GM23338 (cell line): ENCODE measurements at regions not wholly inside any gene's neighbourhood (a gene's known extent, or its start where the extent isn't known, plus 50 kb on each side); places are given as distances from the start of the nearest gene placed in this dataset.
"Not testable (repeated sequence)": the region's sequence is repeated elsewhere in the genome, so short reads cannot be mapped to it uniquely, and the experiment has no call there.

Experiments used
- CREB1 ChIP-seq: fragments of 250-450 bp; sonication (Bioruptor Pico); IDR thresholded peaks from 2 replicates; pipeline ENCODE4 v1.5.0; 2020; ENCODE audit warnings: low read depth, mild to moderate bottlenecking, moderate library complexity
- EZH2 ChIP-seq: fragments of 200-600 bp; sonication (generic); IDR thresholded peaks from one replicate; pipeline ENCODE4 v1.8.0; 2017; ENCODE audit warnings: antibody characterized with exemption, mild to moderate bottlenecking, low read depth; ENCODE audit not compliant: unreplicated experiment
- EZH2phosphoT487 ChIP-seq: fragments of 200-600 bp; sonication (generic); IDR thresholded peaks from one replicate; pipeline ENCODE4 v1.8.1; 2018; ENCODE audit warnings: antibody characterized with exemption; ENCODE audit not compliant: unreplicated experiment
- JUNB ChIP-seq: IDR thresholded peaks from one replicate; pipeline ENCODE4 v1.6.1; 2016; ENCODE audit warnings: antibody characterized with exemption; ENCODE audit not compliant: unreplicated experiment
- NANOG ChIP-seq: IDR thresholded peaks from 2 replicates; pipeline ENCODE4 v1.6.1; 2016; ENCODE audit warnings: antibody characterized with exemption, borderline replicate concordance
- POLR2AphosphoS5 ChIP-seq: IDR thresholded peaks from 2 replicates; pipeline ENCODE4 v1.6.1; 2016; ENCODE audit warnings: antibody characterized with exemption, low read depth
- ZNF331 ChIP-seq: fragments of 250-450 bp; sonication (Bioruptor Pico); IDR thresholded peaks from 2 replicates; pipeline ENCODE4 v1.5.0; 2020; ENCODE audit warnings: low read depth, mild to moderate bottlenecking, moderate library complexity
- TF ChIP-seq, protein P1 (sequence below), 2 experiments: fragments of 200-600 bp in 1 of 2; sonication (generic) in 1 of 2; conservative IDR thresholded peaks; 2 replicates each; pipeline versions ENCODE4 v1.5.1 to v1.6.1; 2016 to 2017; ENCODE audit warnings: antibody characterized with exemption in 2 of 2, low read depth in 2 of 2, mild to moderate bottlenecking in 2 of 2, moderate library complexity in 1 of 2
- TF ChIP-seq, protein P2 (sequence below): IDR thresholded peaks from one replicate; pipeline ENCODE4 v1.6.1; 2018; ENCODE audit warnings: antibody characterized with exemption; ENCODE audit not compliant: unreplicated experiment

DNA sequence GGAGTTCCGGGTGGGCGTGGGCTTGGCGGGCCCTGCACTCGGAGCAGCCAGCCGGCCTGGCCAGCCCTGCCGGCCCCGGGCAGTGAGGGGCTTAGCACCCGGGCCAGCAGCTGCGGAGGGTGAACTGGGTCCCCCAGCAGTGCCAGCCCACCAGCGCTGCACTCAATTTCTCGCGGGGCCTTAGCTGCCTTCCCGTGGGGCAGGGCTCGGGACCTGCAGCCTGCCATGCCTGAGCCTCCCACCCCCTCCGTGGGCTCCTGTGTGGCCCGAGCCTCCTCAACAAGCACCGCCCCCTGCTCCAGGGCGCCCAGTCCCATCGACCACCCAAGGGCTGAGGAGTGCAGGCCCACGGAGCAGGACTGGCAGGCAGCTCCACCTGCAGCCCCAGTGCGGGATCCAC, 362.5 kb downstream of the TMEM167A start:
- TF ChIP-seq, protein P1, sequence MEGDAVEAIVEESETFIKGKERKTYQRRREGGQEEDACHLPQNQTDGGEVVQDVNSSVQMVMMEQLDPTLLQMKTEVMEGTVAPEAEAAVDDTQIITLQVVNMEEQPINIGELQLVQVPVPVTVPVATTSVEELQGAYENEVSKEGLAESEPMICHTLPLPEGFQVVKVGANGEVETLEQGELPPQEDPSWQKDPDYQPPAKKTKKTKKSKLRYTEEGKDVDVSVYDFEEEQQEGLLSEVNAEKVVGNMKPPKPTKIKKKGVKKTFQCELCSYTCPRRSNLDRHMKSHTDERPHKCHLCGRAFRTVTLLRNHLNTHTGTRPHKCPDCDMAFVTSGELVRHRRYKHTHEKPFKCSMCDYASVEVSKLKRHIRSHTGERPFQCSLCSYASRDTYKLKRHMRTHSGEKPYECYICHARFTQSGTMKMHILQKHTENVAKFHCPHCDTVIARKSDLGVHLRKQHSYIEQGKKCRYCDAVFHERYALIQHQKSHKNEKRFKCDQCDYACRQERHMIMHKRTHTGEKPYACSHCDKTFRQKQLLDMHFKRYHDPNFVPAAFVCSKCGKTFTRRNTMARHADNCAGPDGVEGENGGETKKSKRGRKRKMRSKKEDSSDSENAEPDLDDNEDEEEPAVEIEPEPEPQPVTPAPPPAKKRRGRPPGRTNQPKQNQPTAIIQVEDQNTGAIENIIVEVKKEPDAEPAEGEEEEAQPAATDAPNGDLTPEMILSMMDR (conservative IDR thresholded peaks at IDR 0.05; ENCODE audit: low read depth in 2 of 2), result not testable (repeated sequence)
- TF ChIP-seq EZH2phosphoT487; CREB1; EZH2; POLR2AphosphoS5; ZNF331 (CRISPR knock-in tag); NANOG; JUNB: not testable (repeated sequence)
- TF ChIP-seq, protein P2, sequence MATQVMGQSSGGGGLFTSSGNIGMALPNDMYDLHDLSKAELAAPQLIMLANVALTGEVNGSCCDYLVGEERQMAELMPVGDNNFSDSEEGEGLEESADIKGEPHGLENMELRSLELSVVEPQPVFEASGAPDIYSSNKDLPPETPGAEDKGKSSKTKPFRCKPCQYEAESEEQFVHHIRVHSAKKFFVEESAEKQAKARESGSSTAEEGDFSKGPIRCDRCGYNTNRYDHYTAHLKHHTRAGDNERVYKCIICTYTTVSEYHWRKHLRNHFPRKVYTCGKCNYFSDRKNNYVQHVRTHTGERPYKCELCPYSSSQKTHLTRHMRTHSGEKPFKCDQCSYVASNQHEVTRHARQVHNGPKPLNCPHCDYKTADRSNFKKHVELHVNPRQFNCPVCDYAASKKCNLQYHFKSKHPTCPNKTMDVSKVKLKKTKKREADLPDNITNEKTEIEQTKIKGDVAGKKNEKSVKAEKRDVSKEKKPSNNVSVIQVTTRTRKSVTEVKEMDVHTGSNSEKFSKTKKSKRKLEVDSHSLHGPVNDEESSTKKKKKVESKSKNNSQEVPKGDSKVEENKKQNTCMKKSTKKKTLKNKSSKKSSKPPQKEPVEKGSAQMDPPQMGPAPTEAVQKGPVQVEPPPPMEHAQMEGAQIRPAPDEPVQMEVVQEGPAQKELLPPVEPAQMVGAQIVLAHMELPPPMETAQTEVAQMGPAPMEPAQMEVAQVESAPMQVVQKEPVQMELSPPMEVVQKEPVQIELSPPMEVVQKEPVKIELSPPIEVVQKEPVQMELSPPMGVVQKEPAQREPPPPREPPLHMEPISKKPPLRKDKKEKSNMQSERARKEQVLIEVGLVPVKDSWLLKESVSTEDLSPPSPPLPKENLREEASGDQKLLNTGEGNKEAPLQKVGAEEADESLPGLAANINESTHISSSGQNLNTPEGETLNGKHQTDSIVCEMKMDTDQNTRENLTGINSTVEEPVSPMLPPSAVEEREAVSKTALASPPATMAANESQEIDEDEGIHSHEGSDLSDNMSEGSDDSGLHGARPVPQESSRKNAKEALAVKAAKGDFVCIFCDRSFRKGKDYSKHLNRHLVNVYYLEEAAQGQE, result not testable (repeated sequence)
